ENCODE measurements at regions not wholly inside any gene's neighbourhood (a gene's known extent, or its start where the extent isn't known, plus 50 kb on each side); places are given as distances from the start of the nearest gene placed in this dataset.

DNA sequence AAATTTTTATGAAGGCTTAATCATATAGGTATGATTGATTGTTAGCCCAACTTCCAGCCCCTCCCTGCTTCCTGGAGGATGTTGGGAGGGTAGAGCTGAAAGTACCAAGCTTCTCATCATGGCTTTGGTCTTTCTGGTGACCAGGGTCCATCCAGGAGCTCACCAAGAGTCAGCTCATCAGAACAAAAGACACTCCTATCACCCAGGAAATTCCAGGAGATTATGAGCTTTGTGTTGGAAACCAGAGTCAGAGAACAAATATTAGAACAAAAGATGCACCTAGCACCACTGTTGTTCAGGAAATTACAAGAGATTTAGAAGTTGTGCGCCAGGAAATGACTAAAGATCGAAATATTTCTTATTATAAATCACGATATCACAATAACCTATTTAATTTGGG is 119.9 kb upstream of the THUMPD2 start:
- Histone ChIP-seq H3K56ac (ENCODE audit: extremely low read depth, insufficient read depth, low read length) (no peak overlapping the region), H3K9ac (ENCODE audit: low read depth, low read length) (no peak overlapping the region), H4K91ac (ENCODE audit: insufficient read depth, low read depth, low read length) (no peak overlapping the region), H2AK9ac (replicated peaks; ENCODE audit: low read depth, low read length, poor library complexity) (no peak overlapping the region), H3K4me2 (ENCODE audit: low read depth, low read length) (no peak overlapping the region), H3K9me1 (ENCODE audit: insufficient read depth, low read length) (peaks cover 5% of the 10 kb centered on the region; the same call in 1 of the 2 replicates), H2BK5ac (ENCODE audit: low read depth, low read length, poor library complexity, severe bottlenecking) (no peak overlapping the region), H2AFZ (replicated peaks; ENCODE audit: low read length, poor library complexity) (no peak overlapping the region), H2BK120ac (ENCODE audit: low read depth, low read length) (no peak overlapping the region), H4K5ac (ENCODE audit: low read depth, low read length) (no peak overlapping the region), H2BK15ac (ENCODE audit: low read depth, low read length) (no peak overlapping the region), H3K18ac (ENCODE audit: low read depth, low read length) (no peak overlapping the region), H3K36me3 (ENCODE audit: control insufficient read depth, insufficient read depth, low read length) (no peaks in the 10 kb centered on the region), H3K79me1 (ENCODE audit: low read depth in 1 of 2, low read length in 2 of 2) (no peaks in the 10 kb centered on the region), H3K14ac (replicated peaks; ENCODE audit: low read depth, low read length) (no peak overlapping the region), H3K4me3 (ENCODE audit: insufficient read depth, low read depth, low read length) (no peak overlapping the region), H3K4me1 (ENCODE audit: control insufficient read depth, insufficient read depth, low read length) (no peaks in the 10 kb centered on the region), H2BK20ac (ENCODE audit: low read depth, low read length) (no peak overlapping the region), H3K27me3 (ENCODE audit: control insufficient read depth, insufficient read depth, low read length) (no peaks in the 10 kb centered on the region), H3K27ac (ENCODE audit: insufficient read depth, low read length) (no peak overlapping the region), H4K20me1 (ENCODE audit: insufficient read depth, low read length) (no peaks in the 10 kb centered on the region), H3K4ac (ENCODE audit: low read depth, low read length) (no peak overlapping the region), H3K9me3 (ENCODE audit: control insufficient read depth, insufficient read depth, low read length) (no peaks in the 10 kb centered on the region), H2AK5ac (ENCODE audit: low read depth, low read length) (no peak overlapping the region), H4K8ac (ENCODE audit: low read depth in 2 of 2, low read length in 2 of 2) (no peak overlapping the region), H3K23ac (ENCODE audit: low read depth, low read length) (no peak overlapping the region)
- ATAC-seq (ENCODE audit: low read depth): no peak
- intact Hi-C loops (cut with micrococcal nuclease): no loop called here
- BruUV-seq (replicated peaks): no TSS peak
- no CpG with 5 or more reads among the region's 3 CpGs for WGBS, 2 experiments (ENCODE audit: extremely low coverage in 2 of 2, insufficient read length in 1 of 2)
- dilution Hi-C loops (cut with HindIII; ENCODE audit: low sequenced_read_pairs, unreplicated experiment): no loop called here
- in situ Hi-C loops (cut with MboI; ENCODE audit: low sequenced_read_pairs): no loop called here
- ChIA-PET POLR2A (ENCODE audit: unreplicated experiment) (no interaction called here), CTCF (interaction anchor here (0.6 kb wide), 2 partner anchors 521 to 1501 kb away, joined by 3 to 4 read pairs; no protein-coding TSS in a partner anchor)
- TF ChIP-seq RAD21 (IDR thresholded peaks at IDR 0.05; ENCODE audit: low read length) (no peak), NFE2L2 (IDR thresholded peaks at IDR 0.05; ENCODE audit: low read depth, low read length) (no peak), MAZ (IDR thresholded peaks at IDR 0.05; ENCODE audit: borderline replicate concordance, low read depth, low read length) (no peak)
- TF ChIP-seq, protein P1, sequence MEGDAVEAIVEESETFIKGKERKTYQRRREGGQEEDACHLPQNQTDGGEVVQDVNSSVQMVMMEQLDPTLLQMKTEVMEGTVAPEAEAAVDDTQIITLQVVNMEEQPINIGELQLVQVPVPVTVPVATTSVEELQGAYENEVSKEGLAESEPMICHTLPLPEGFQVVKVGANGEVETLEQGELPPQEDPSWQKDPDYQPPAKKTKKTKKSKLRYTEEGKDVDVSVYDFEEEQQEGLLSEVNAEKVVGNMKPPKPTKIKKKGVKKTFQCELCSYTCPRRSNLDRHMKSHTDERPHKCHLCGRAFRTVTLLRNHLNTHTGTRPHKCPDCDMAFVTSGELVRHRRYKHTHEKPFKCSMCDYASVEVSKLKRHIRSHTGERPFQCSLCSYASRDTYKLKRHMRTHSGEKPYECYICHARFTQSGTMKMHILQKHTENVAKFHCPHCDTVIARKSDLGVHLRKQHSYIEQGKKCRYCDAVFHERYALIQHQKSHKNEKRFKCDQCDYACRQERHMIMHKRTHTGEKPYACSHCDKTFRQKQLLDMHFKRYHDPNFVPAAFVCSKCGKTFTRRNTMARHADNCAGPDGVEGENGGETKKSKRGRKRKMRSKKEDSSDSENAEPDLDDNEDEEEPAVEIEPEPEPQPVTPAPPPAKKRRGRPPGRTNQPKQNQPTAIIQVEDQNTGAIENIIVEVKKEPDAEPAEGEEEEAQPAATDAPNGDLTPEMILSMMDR (conservative IDR thresholded peaks at IDR 0.05; ENCODE audit: low read depth, low read length): no peak
- TF ChIP-seq, protein P2, sequence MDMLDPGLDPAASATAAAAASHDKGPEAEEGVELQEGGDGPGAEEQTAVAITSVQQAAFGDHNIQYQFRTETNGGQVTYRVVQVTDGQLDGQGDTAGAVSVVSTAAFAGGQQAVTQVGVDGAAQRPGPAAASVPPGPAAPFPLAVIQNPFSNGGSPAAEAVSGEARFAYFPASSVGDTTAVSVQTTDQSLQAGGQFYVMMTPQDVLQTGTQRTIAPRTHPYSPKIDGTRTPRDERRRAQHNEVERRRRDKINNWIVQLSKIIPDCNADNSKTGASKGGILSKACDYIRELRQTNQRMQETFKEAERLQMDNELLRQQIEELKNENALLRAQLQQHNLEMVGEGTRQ (IDR thresholded peaks at IDR 0.05; ENCODE audit: low read depth, low read length): no peak
- TF ChIP-seq, protein P3, sequence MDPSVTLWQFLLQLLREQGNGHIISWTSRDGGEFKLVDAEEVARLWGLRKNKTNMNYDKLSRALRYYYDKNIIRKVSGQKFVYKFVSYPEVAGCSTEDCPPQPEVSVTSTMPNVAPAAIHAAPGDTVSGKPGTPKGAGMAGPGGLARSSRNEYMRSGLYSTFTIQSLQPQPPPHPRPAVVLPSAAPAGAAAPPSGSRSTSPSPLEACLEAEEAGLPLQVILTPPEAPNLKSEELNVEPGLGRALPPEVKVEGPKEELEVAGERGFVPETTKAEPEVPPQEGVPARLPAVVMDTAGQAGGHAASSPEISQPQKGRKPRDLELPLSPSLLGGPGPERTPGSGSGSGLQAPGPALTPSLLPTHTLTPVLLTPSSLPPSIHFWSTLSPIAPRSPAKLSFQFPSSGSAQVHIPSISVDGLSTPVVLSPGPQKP (IDR thresholded peaks at IDR 0.05; ENCODE audit: borderline replicate concordance, low read depth, low read length): no peak
- no peak for DNase-seq
